G401 (cell line): ENCODE measurements at regions not wholly inside any gene's neighbourhood (a gene's known extent, or its start where the extent isn't known, plus 50 kb on each side); places are given as distances from the start of the nearest gene placed in this dataset.

Experiments used
- DNase-seq: peaks from one replicate; pipeline ENCODE4 v3.0.0-alpha.2; 2015; ENCODE audit warnings: low spot score
- in situ Hi-C: cut with HindIII; loops from 2 replicates; pipeline ENCODE4 v1.10.0; 2016; ENCODE audit warnings: low sequenced_read_pairs, mixed read lengths

- in situ Hi-C loops, result no loop called here
- DNase-seq, result no peak
Observed at GRCh38 chr2:498493-499178, 178.6 kb downstream of the TMEM18 start.

GRCh38 chr2:497770-498492 is 179.3 kb downstream of the TMEM18 start:
- in situ Hi-C loops, result no loop called here
- no peak for DNase-seq

GRCh38 chr2:496729-497128 is 180.5 kb downstream of the TMEM18 start:
- in situ Hi-C loops, result no loop called here
- no peak for DNase-seq

- no peak for DNase-seq
- in situ Hi-C loops, result no loop called here
Observed at GRCh38 chr2:495745-496275, 181.4 kb downstream of the TMEM18 start.

- in situ Hi-C loops, result no loop called here
- DNase-seq, result no peak
Observed at GRCh38 chr2:494853-495252, 182.4 kb downstream of the TMEM18 start.

- in situ Hi-C loops, result no loop called here
- DNase-seq, result no peak
Observed at GRCh38 chr2:493228-493627, 184.0 kb downstream of the TMEM18 start.

GRCh38 chr2:492178-492577 is 185.0 kb downstream of the TMEM18 start:
- no peak for DNase-seq
- in situ Hi-C loops, result no loop called here

- DNase-seq, result no peak
- in situ Hi-C loops, result no loop called here
Observed at GRCh38 chr2:489838-490237, 187.4 kb downstream of the TMEM18 start.

GRCh38 chr2:489084-489483 is 188.1 kb downstream of the TMEM18 start:
- in situ Hi-C loops, result no loop called here
- DNase-seq, result no peak

- no peak for DNase-seq
- in situ Hi-C loops, result no loop called here
Observed at GRCh38 chr2:487186-488079, 189.8 kb downstream of the TMEM18 start.

GRCh38 chr2:486371-486770 is 190.8 kb downstream of the TMEM18 start:
- no peak for DNase-seq
- in situ Hi-C loops, result no loop called here

- in situ Hi-C loops, result no loop called here
- DNase-seq, result no peak
Observed at GRCh38 chr2:481388-481787, 193.5 kb upstream of the ALKAL2 start.

GRCh38 chr2:479490-480176 is 191.7 kb upstream of the ALKAL2 start:
- DNase-seq, result no peak
- in situ Hi-C loops, result no loop called here

GRCh38 chr2:479031-479430 is 191.1 kb upstream of the ALKAL2 start:
- no peak for DNase-seq
- in situ Hi-C loops, result no loop called here

GRCh38 chr2:471560-471959 is 183.7 kb upstream of the ALKAL2 start:
- in situ Hi-C loops, result no loop called here
- no peak for DNase-seq

- in situ Hi-C loops, result no loop called here
- no peak for DNase-seq
Observed at GRCh38 chr2:469514-469913, 181.6 kb upstream of the ALKAL2 start.

- no peak for DNase-seq
- in situ Hi-C loops, result no loop called here
Observed at GRCh38 chr2:468648-469336, 180.9 kb upstream of the ALKAL2 start.

GRCh38 chr2:467892-468647 is 180.2 kb upstream of the ALKAL2 start:
- in situ Hi-C loops, result no loop called here

More at GRCh38 chr2:467892-468647, 180.2 kb upstream of the ALKAL2 start:
- no peak for DNase-seq
